ENCODE measurements at regions not wholly inside any gene's neighbourhood (a gene's known extent, or its start where the extent isn't known, plus 50 kb on each side); places are given as distances from the start of the nearest gene placed in this dataset.

- H3K27me3 ChIP-seq (ENCODE audit: insufficient read depth, poor library complexity, severe bottlenecking), result no peaks in the 10 kb centered on the region
- H3K27ac ChIP-seq (replicated peaks), result no peak overlapping the region
- TF ChIP-seq SPI1 (IDR thresholded peaks at IDR 0.05; ENCODE audit: borderline replicate concordance, low read depth), result no peak
- no peak for TF ChIP-seq REST (IDR thresholded peaks at IDR 0.05; ENCODE audit: insufficient replicate concordance, low read depth)
- no peak for TF ChIP-seq CTCF (IDR thresholded peaks at IDR 0.05; ENCODE audit: insufficient read depth, low read length)
- no peak for TF ChIP-seq POLR2AphosphoS5 (IDR thresholded peaks at IDR 0.05; ENCODE audit: low read depth)
- TF ChIP-seq GABPA (IDR thresholded peaks at IDR 0.05; ENCODE audit: low read depth), result no peak
- DNase-seq (ENCODE audit: low read depth in 1 of 2, low spot score in 1 of 2), result no peak
- H3K4me3 ChIP-seq (replicated peaks; ENCODE audit: insufficient read depth, low read length), result no peak overlapping the region
These were observed 467.8 kb downstream of the GRXCR1 start for GRCh38 chr4:43360296-43360695.

- TF ChIP-seq SPI1 (IDR thresholded peaks at IDR 0.05; ENCODE audit: borderline replicate concordance, low read depth) (no peak), REST (IDR thresholded peaks at IDR 0.05; ENCODE audit: insufficient replicate concordance, low read depth) (no peak), CTCF (IDR thresholded peaks at IDR 0.05; ENCODE audit: insufficient read depth, low read length) (no peak), GABPA (IDR thresholded peaks at IDR 0.05; ENCODE audit: low read depth) (no peak), POLR2AphosphoS5 (IDR thresholded peaks at IDR 0.05; ENCODE audit: low read depth) (no peak)
- Histone ChIP-seq H3K4me3 (replicated peaks; ENCODE audit: insufficient read depth, low read length) (no peak overlapping the region), H3K27me3 (ENCODE audit: insufficient read depth, poor library complexity, severe bottlenecking) (no peaks in the 10 kb centered on the region), H3K27ac (replicated peaks) (no peak overlapping the region)
- no peak for DNase-seq (ENCODE audit: low read depth in 1 of 2, low spot score in 1 of 2)
These were observed 470.5 kb downstream of the GRXCR1 start for GRCh38 chr4:43362875-43363636.

- Histone ChIP-seq H3K4me3 (replicated peaks; ENCODE audit: insufficient read depth, low read length) (no peak overlapping the region), H3K27me3 (ENCODE audit: insufficient read depth, poor library complexity, severe bottlenecking) (no peaks in the 10 kb centered on the region), H3K27ac (replicated peaks) (no peak overlapping the region)
- DNase-seq (ENCODE audit: low read depth in 1 of 2, low spot score in 1 of 2), result no peak
- TF ChIP-seq GABPA (IDR thresholded peaks at IDR 0.05; ENCODE audit: low read depth), result no peak
- TF ChIP-seq SPI1 (IDR thresholded peaks at IDR 0.05; ENCODE audit: borderline replicate concordance, low read depth), result no peak
- TF ChIP-seq REST (IDR thresholded peaks at IDR 0.05; ENCODE audit: insufficient replicate concordance, low read depth), result no peak
These were observed 476.6 kb downstream of the GRXCR1 start for GRCh38 chr4:43369036-43369594.
